ENCODE measurements at regions not wholly inside any gene's neighbourhood (a gene's known extent, or its start where the extent isn't known, plus 50 kb on each side); places are given as distances from the start of the nearest gene placed in this dataset.

- H4K5ac ChIP-seq (ENCODE audit: insufficient read length, low read depth, low read length), result no peak overlapping the region
- H3K9me3 ChIP-seq (ENCODE audit: insufficient read depth in 2 of 2, low read depth in 1 of 2, low read length in 1 of 2), result no peaks in the 10 kb centered on the region
- H4K20me1 ChIP-seq (replicated peaks in 1 of 2; ENCODE audit: control insufficient read depth in 1 of 2, insufficient read depth in 2 of 2, low read length in 2 of 2), result no peaks in the 10 kb centered on the region
- H3K79me1 ChIP-seq (ENCODE audit: low read depth, low read length), result no peaks in the 10 kb centered on the region
- H3K27ac ChIP-seq (ENCODE audit: low read depth, low read length), result no peak overlapping the region
- H2BK120ac ChIP-seq (replicated peaks; ENCODE audit: low read depth, low read length), result no peak overlapping the region
- POLR2A ChIA-PET (ENCODE audit: partially characterized antibody), result no interaction called here
- no peak overlapping the region for H3K4me3 ChIP-seq (ENCODE audit: extremely low read depth in 1 of 4, insufficient read depth in 2 of 4, low read depth in 3 of 4, low read length in 4 of 4)
- H3K23ac ChIP-seq (ENCODE audit: insufficient read length), result no peak overlapping the region
- no peaks in the 10 kb centered on the region for H3K27me3 ChIP-seq (replicated peaks in 1 of 4; ENCODE audit: control insufficient read depth in 3 of 4, extremely low read depth in 1 of 4, insufficient read depth in 3 of 4, low read length in 3 of 4)
- no peak overlapping the region for H2AFZ ChIP-seq (ENCODE audit: low read length)
- no peak overlapping the region for H2BK5ac ChIP-seq (ENCODE audit: low read depth, low read length)
- no peak for FAIRE-seq
- CTCF ChIA-PET (ENCODE audit: partially characterized antibody), result interaction anchor here (1.5 to 1.9 kb wide), 2 partner anchors 12 to 14 kb away, joined by 3 to 14 read pairs; no protein-coding TSS in a partner anchor
- H3K36me3 ChIP-seq (ENCODE audit: control insufficient read depth in 2 of 4, insufficient read depth in 4 of 4, low read length in 3 of 4), result no peaks in the 10 kb centered on the region
- H2BK15ac ChIP-seq (ENCODE audit: low read length), result no peak overlapping the region
- no peak overlapping the region for H3K4ac ChIP-seq (replicated peaks; ENCODE audit: insufficient read length, low read depth, low read length)
- 82% methylated on average over 9 of the region's 9 CpGs; no CpG with 5 or more reads in 1 of the 2 experiments for WGBS, 2 experiments (ENCODE audit: extremely low coverage in 1 of 2, insufficient coverage in 1 of 2, insufficient read length in 1 of 2, insufficient replicate concordance in 2 of 2, low coverage in 1 of 2, low lambda C conversion rate in 2 of 2, missing lambda C conversion rate in 1 of 2)
- TF ChIP-seq SUZ12 (IDR thresholded peaks at IDR 0.05; ENCODE audit: low read length), result no peak
- peak; percentile 46; the same call in 1 of the 2 replicates for TF ChIP-seq CEBPB (IDR thresholded peaks at IDR 0.05; ENCODE audit: low read depth, low read length)
- TF ChIP-seq YY1 (IDR thresholded peaks at IDR 0.05; ENCODE audit: low read depth, low read length), result no peak
- no peak for TF ChIP-seq CHD2 (IDR thresholded peaks at IDR 0.05; ENCODE audit: low read length)
- TF ChIP-seq, protein P1, sequence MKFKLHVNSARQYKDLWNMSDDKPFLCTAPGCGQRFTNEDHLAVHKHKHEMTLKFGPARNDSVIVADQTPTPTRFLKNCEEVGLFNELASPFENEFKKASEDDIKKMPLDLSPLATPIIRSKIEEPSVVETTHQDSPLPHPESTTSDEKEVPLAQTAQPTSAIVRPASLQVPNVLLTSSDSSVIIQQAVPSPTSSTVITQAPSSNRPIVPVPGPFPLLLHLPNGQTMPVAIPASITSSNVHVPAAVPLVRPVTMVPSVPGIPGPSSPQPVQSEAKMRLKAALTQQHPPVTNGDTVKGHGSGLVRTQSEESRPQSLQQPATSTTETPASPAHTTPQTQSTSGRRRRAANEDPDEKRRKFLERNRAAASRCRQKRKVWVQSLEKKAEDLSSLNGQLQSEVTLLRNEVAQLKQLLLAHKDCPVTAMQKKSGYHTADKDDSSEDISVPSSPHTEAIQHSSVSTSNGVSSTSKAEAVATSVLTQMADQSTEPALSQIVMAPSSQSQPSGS (IDR thresholded peaks at IDR 0.05; ENCODE audit: low read length), result no peak
- no peak for TF ChIP-seq CHD1 (IDR thresholded peaks at IDR 0.05; ENCODE audit: low read depth, low read length)
- no peak for TF ChIP-seq HDAC6 (IDR thresholded peaks at IDR 0.05; ENCODE audit: low read depth, low read length)
- no peak for TF ChIP-seq POLR2A (IDR thresholded peaks at IDR 0.05; ENCODE audit: control extremely low read depth in 1 of 2, low read depth in 2 of 2, low read length in 2 of 2)
- no peak overlapping the region for H4K91ac ChIP-seq (replicated peaks; ENCODE audit: insufficient read length, low read length)
- H3K18ac ChIP-seq (ENCODE audit: extremely low read depth, low read length), result no peak overlapping the region
- H3K56ac ChIP-seq (replicated peaks; ENCODE audit: insufficient read length, low read depth, low read length), result no peak overlapping the region
- H2BK12ac ChIP-seq (ENCODE audit: low read depth, low read length), result no peak overlapping the region
- no peak for DNase-seq (ENCODE audit: low read depth in 1 of 2, low spot score in 2 of 2)
- no peaks in the 10 kb centered on the region; the same call in 1 of the 2 replicates for H3K23me2 ChIP-seq (ENCODE audit: low read depth, low read length)
- H3K9ac ChIP-seq (replicated peaks in 1 of 4; ENCODE audit: extremely low read depth in 1 of 4, low read depth in 3 of 4, low read length in 3 of 4), result no peak overlapping the region
- no peak overlapping the region for H4K8ac ChIP-seq (ENCODE audit: extremely low read depth, insufficient read depth, low read length)
- no peak overlapping the region for H2BK20ac ChIP-seq (ENCODE audit: low read length)
- no peaks in the 10 kb centered on the region for H3K79me2 ChIP-seq (ENCODE audit: control insufficient read depth in 1 of 2, insufficient read depth in 2 of 2, low read length in 2 of 2)
- no peak overlapping the region for H3K4me2 ChIP-seq (ENCODE audit: insufficient read depth in 1 of 2, low read depth in 2 of 2, low read length in 2 of 2)
- no peak overlapping the region for H2AK5ac ChIP-seq (ENCODE audit: low read depth, low read length)
- H3K14ac ChIP-seq (ENCODE audit: insufficient read length), result no peak overlapping the region
- H3K4me1 ChIP-seq (replicated peaks in 1 of 4; ENCODE audit: control insufficient read depth in 3 of 4, insufficient read depth in 4 of 4, low read length in 3 of 4), result peaks cover 0 to 5% (median under 1%) of the 10 kb centered on the region in 4 experiments; a peak in 1 of 7 replicates
Observed at GRCh38 chr10:28367413-28367812, 64.5 kb upstream of the MPP7 start.

Measured in H1 (cell line).